ENCODE measurements at regions not wholly inside any gene's neighbourhood (a gene's known extent, or its start where the extent isn't known, plus 50 kb on each side); places are given as distances from the start of the nearest gene placed in this dataset.

DNA sequence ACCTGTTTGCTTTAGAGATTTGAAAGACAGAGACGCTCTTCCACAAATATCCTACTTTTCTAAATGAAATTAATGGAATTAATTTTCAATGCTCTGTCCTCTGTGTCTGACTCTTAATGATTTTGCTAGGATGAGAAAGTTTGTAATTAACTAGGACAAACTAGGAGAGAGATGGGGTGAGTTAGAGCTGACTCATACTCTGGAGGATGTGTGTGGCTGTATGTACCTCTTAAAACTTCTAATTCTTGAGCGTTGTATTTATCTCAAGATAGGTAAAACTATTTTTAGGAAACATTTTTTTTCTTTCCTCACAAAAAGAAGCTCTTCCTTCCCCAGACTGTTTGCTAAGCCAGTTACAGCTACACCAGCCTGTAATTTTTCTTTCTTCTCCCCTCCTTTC is 178.8 kb upstream of the ANKRD30A start:
- Histone ChIP-seq H3K36me3 (ENCODE audit: control insufficient read depth, insufficient read depth, low read length) (no peaks in the 10 kb centered on the region), H3K27me3 (ENCODE audit: control insufficient read depth, insufficient read depth, low read length) (no peaks in the 10 kb centered on the region), H3K4me1 (ENCODE audit: control insufficient read depth, insufficient read depth, low read length) (no peaks in the 10 kb centered on the region), H3K4me3 (ENCODE audit: low read length) (no peak overlapping the region), H3K27ac (ENCODE audit: low read depth, low read length) (no peak overlapping the region), H3K9ac (ENCODE audit: low read length) (no peak overlapping the region)

DNA sequence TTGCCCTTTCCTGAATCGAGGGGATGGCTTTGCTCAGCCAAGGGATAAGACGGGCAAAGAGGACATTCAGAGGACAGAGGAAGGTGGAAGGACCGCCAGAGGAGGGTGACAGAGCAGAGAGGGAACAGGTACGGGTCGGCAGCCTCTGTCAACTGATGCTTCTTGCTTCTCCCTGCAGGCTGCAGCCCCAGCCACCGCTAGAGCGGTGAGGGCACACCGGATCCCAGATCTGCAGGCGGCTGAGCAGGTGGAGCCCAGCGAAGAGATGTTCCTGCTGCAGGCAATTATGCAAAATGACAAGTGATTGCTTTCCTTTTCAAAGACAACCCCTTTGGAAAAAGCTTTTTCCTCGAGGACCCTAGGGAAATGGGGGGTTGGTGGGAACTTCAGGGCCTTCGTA is 181.9 kb upstream of the ANKRD30A start:
- no peak overlapping the region for H3K9ac ChIP-seq (ENCODE audit: low read length)
- no peaks in the 10 kb centered on the region for H3K36me3 ChIP-seq (ENCODE audit: control insufficient read depth, insufficient read depth, low read length)
- H3K27me3 ChIP-seq (ENCODE audit: control insufficient read depth, insufficient read depth, low read length): no peaks in the 10 kb centered on the region
- H3K4me1 ChIP-seq (ENCODE audit: control insufficient read depth, insufficient read depth, low read length): no peaks in the 10 kb centered on the region
- no peak overlapping the region for H3K27ac ChIP-seq (ENCODE audit: low read depth, low read length)
- H3K4me3 ChIP-seq (ENCODE audit: low read length): no peak overlapping the region

DNA sequence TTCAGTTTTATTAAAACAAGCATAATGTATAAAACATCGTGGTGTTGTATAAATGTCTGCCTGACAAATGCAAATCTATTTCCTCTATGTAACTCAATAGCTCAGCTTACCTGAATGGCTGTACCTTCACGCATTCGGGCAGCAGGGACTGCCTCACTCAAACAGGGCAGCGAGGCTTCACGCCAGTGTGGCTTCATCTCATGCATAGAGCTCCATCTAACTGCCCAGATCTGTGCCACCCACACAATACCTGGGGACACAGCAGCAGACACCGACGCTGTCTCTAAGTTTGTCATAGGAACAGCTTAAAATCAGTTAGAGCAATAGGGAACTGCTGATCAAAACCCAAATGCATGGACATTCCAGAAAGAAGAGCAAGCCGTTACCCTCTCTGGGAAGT is 182.8 kb upstream of the ANKRD30A start:
- no peaks in the 10 kb centered on the region for H3K36me3 ChIP-seq (ENCODE audit: control insufficient read depth, insufficient read depth, low read length)
- no peak overlapping the region for H3K4me3 ChIP-seq (ENCODE audit: low read length)
- no peak overlapping the region for H3K27ac ChIP-seq (ENCODE audit: low read depth, low read length)
- H3K27me3 ChIP-seq (ENCODE audit: control insufficient read depth, insufficient read depth, low read length): no peaks in the 10 kb centered on the region
- H3K4me1 ChIP-seq (ENCODE audit: control insufficient read depth, insufficient read depth, low read length): no peaks in the 10 kb centered on the region
- H3K9ac ChIP-seq (ENCODE audit: low read length): no peak overlapping the region

DNA sequence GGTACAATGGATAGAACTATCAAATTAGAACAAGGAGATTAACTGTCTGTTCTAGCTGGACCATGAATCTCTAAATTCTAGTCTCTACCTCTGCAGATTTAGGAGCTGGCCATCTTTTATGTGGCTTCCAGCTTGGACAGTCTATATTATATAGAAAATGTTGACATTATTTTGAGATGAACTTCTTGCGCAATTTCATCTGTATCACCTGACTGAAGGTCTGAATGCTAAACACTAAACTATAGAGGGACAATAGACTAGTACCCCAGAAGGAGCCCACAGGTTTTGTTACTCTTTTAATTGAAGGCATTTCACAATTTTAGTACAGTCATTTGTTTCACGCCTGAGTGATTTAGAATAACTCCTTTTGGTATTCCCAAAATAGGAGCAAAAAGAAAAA is 222.4 kb upstream of the ANKRD30A start:
- Histone ChIP-seq H3K27me3 (ENCODE audit: control insufficient read depth, insufficient read depth, low read length) (no peaks in the 10 kb centered on the region), H3K36me3 (ENCODE audit: control insufficient read depth, insufficient read depth, low read length) (no peaks in the 10 kb centered on the region), H3K27ac (ENCODE audit: low read depth, low read length) (no peak overlapping the region), H3K9ac (ENCODE audit: low read length) (no peak overlapping the region), H3K4me3 (ENCODE audit: low read length) (no peak overlapping the region), H3K4me1 (ENCODE audit: control insufficient read depth, insufficient read depth, low read length) (no peaks in the 10 kb centered on the region)

DNA sequence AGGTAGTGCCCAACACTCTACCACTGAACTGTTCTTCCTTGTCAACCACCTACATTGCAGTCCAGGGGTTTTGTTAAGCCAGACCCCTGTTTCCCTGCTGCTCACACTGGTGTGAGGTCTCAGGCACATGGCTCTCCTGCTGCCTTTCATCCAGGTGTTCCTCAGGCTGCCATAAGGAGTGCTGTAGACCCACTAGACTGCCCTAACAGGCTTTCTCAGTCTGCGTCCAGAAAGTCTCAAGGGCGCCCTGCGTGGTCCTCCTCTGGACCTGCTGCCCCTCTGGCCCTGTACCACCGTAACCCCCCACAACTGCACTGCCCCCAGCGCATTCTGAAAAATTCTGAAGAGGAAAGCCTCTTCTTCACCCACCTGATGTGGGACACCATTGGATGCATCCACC is 225.7 kb upstream of the ANKRD30A start:
- Histone ChIP-seq H3K27ac (ENCODE audit: low read depth, low read length) (no peak overlapping the region), H3K4me1 (ENCODE audit: control insufficient read depth, insufficient read depth, low read length) (no peaks in the 10 kb centered on the region), H3K27me3 (ENCODE audit: control insufficient read depth, insufficient read depth, low read length) (no peaks in the 10 kb centered on the region), H3K4me3 (ENCODE audit: low read length) (no peak overlapping the region), H3K9ac (ENCODE audit: low read length) (no peak overlapping the region), H3K36me3 (ENCODE audit: control insufficient read depth, insufficient read depth, low read length) (no peaks in the 10 kb centered on the region)

DNA sequence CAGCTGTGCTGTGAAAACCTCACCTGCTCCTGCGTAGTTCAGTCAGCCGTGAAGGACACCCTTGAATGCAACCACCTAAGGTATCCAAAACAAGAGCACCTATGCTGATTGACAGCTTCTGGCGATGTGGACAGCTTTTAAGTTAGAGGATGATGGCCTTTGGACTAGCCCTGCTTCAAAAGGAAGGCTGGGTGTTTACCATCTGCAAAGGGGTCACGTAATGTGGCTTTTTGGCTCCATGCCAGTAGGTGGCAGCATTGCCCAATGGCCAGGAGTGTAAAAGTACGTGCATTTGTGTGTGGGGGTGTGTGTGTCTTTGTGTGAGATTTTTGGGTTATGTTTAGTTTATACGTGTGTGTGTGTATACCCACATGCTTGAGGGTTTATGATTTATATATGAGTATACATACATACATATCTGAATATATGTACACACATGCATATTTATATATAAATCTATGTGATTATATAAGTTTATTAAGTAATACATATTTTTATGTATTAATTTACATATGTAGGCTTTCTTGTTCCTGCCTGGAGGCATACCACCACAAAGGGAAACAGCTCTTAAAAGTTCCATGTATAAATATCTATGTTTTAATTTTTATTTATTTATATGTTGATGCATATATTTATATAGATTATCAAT is 236.3 kb upstream of the ANKRD30A start:
- Histone ChIP-seq H3K4me3 (ENCODE audit: low read length) (no peak overlapping the region), H3K4me1 (ENCODE audit: control insufficient read depth, insufficient read depth, low read length) (no peaks in the 10 kb centered on the region), H3K27me3 (ENCODE audit: control insufficient read depth, insufficient read depth, low read length) (no peaks in the 10 kb centered on the region), H3K27ac (ENCODE audit: low read depth, low read length) (no peak overlapping the region), H3K36me3 (ENCODE audit: control insufficient read depth, insufficient read depth, low read length) (no peaks in the 10 kb centered on the region), H3K9ac (ENCODE audit: low read length) (no peak overlapping the region)

DNA sequence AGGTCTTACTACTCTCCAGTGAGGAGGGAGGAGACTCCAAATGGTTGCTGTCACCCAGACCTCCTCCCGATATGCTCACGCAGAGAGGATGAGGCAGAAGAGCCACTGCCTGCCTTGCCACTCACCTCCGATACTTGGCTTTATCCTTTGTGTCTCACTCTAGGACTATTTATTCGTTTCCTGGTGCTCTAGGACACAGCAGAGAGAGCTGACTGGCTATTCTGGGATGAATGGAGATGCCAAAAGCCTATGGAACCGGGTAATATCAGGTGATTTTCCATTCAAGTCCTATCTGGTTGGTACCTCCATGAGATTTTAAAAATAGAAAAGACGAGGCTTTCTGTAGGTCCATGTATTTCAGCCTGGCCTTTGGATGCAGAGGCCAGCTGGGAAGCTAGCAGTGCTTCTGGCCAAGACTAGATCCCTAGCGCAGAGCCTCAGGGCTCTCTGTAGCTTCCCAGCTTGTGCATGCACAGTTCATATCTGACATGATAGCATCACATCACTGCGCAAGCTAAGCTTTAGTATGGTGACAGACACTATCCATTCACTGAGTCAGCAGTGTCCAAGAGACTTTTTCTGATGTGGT is 239.0 kb upstream of the ANKRD30A start:
- no peak overlapping the region for H3K27ac ChIP-seq (ENCODE audit: low read depth, low read length)
- H3K27me3 ChIP-seq (ENCODE audit: control insufficient read depth, insufficient read depth, low read length): no peaks in the 10 kb centered on the region
- H3K4me3 ChIP-seq (ENCODE audit: low read length): no peak overlapping the region
- no peaks in the 10 kb centered on the region for H3K36me3 ChIP-seq (ENCODE audit: control insufficient read depth, insufficient read depth, low read length)
- no peaks in the 10 kb centered on the region for H3K4me1 ChIP-seq (ENCODE audit: control insufficient read depth, insufficient read depth, low read length)
- H3K9ac ChIP-seq (ENCODE audit: low read length): no peak overlapping the region

DNA sequence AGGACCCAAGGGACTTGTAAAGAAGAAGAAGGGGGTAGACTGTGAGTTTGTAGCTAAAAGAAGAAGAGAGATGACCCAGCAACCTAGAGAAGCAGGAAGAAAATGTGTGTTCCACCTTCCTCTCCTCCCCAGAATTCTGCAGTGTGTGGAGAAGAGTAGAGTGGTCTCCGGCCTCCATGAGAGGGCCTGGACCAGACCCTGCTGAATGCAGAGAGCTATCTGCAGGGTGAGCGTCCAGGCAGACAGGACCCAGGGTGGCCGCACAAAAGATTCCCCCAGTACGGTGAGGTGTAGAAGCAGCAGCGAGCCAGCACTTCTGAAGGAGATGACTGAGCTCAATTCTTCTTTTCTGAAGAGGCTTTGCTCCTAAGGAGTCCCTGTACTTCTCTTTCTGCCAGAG is 239.7 kb upstream of the ANKRD30A start:
- no peak overlapping the region for H3K27ac ChIP-seq (ENCODE audit: low read depth, low read length)
- H3K9ac ChIP-seq (ENCODE audit: low read length): no peak overlapping the region
- H3K27me3 ChIP-seq (ENCODE audit: control insufficient read depth, insufficient read depth, low read length): no peaks in the 10 kb centered on the region
- H3K36me3 ChIP-seq (ENCODE audit: control insufficient read depth, insufficient read depth, low read length): no peaks in the 10 kb centered on the region
- H3K4me1 ChIP-seq (ENCODE audit: control insufficient read depth, insufficient read depth, low read length): no peaks in the 10 kb centered on the region
- H3K4me3 ChIP-seq (ENCODE audit: low read length): no peak overlapping the region

DNA sequence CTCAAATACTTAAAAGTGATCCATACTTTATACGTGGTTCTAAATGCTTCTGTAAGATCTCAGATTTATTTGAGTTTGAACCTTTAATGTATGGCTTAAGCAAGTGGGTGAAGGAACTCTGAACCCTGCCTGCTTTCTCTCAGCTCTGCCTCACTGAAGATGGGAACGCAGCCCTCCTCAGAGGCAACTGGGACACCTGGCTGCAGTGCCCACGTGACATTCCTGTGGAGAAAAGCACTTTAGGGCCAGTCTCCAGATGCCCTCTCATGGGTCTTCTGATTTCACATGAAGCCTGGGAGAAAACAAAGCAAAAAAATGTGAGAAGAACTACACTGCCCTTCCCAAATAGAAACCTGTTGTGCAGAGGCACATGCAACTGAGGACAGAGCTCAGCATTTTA is 242.6 kb upstream of the ANKRD30A start:
- Histone ChIP-seq H3K27me3 (ENCODE audit: control insufficient read depth, insufficient read depth, low read length) (no peaks in the 10 kb centered on the region), H3K27ac (ENCODE audit: low read depth, low read length) (no peak overlapping the region), H3K9ac (ENCODE audit: low read length) (no peak overlapping the region)

DNA sequence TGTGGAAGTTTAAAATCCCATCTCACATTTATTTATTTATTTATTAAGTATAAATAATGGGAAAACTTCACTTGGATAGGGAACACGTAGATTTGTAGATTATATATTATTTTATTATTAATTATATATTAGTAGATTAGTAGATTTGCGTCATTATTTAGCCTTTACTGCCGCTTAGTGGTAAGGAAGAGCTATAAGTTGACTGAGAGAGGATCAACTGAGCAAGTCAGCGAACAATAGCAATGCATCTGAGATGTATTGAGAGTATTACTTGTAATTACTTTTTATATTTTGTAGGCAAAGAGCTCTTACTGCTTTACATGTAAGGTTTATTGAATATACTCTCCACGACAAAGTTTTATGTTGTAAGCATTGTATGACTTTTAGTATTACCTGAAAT is 244.5 kb upstream of the ANKRD30A start:
- Histone ChIP-seq H3K4me3 (ENCODE audit: low read length) (no peak overlapping the region), H3K36me3 (ENCODE audit: control insufficient read depth, insufficient read depth, low read length) (no peaks in the 10 kb centered on the region), H3K27me3 (ENCODE audit: control insufficient read depth, insufficient read depth, low read length) (no peaks in the 10 kb centered on the region), H3K9ac (ENCODE audit: low read length) (no peak overlapping the region), H3K27ac (ENCODE audit: low read depth, low read length) (no peak overlapping the region), H3K4me1 (ENCODE audit: control insufficient read depth, insufficient read depth, low read length) (no peaks in the 10 kb centered on the region)

More for the DNA sequence above, 242.6 kb upstream of the ANKRD30A start:
- H3K4me1 ChIP-seq (ENCODE audit: control insufficient read depth, insufficient read depth, low read length): no peaks in the 10 kb centered on the region
- H3K4me3 ChIP-seq (ENCODE audit: low read length): no peak overlapping the region
- H3K36me3 ChIP-seq (ENCODE audit: control insufficient read depth, insufficient read depth, low read length): no peaks in the 10 kb centered on the region

DNA sequence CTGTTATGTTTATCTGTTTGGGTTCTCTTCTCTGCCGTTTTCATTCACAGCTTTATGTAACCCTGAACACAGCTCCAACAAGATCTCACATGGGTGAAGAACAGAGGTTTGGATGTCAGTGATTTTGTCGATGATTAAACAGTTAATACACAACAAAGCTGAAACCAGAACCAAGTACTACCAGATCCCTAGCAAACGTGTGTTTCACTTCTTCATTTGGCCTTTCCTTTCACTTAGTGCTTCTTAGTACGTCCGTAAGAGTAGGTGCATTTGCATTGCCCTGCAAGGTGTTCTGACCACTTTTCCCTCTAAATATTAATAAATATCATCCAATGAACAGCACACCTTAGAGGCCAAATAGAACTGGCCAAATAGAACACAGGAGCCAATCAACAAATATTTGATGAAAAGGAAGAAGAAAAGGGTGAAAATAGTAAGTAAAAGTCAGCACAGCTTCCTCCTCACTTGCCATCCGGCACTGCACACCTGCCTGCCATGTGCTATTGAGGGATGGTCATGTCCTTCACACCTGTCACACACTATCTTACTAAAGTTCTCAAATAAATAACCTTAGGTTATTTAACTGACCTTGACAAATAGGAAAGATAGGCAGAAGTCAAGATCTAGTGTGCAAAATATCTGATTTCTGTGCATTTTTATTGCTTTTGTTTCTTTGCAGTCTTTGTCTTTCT is 252.6 kb upstream of the ANKRD30A start:
- no peak overlapping the region for H3K9ac ChIP-seq (ENCODE audit: low read length)
- H3K27me3 ChIP-seq (ENCODE audit: control insufficient read depth, insufficient read depth, low read length): no peaks in the 10 kb centered on the region
- no peak overlapping the region for H3K4me3 ChIP-seq (ENCODE audit: low read length)
- no peaks in the 10 kb centered on the region for H3K4me1 ChIP-seq (ENCODE audit: control insufficient read depth, insufficient read depth, low read length)
- no peaks in the 10 kb centered on the region for H3K36me3 ChIP-seq (ENCODE audit: control insufficient read depth, insufficient read depth, low read length)
- no peak overlapping the region for H3K27ac ChIP-seq (ENCODE audit: low read depth, low read length)

DNA sequence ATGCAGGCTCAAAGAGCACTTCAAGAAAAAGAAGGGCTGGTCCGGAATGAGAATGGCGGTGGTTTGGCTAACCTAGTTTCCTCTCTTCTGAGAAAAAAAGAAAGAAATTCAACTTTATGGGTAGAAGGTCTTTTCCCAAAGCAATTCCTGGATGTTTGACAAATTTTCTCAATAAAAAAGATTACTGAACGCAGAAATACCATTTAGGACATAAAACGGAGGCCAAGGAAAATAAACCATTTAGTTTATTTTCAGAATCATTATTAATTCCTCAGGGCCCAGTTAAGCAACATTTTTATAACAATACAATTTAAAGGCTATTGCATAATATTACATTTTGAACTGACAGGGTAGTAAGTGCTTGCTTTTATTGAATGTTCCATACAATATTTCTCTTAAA is 284.6 kb upstream of the ANKRD30A start:
- Histone ChIP-seq H3K4me3 (ENCODE audit: low read length) (no peak overlapping the region), H3K27ac (ENCODE audit: low read depth, low read length) (no peak overlapping the region), H3K36me3 (ENCODE audit: control insufficient read depth, insufficient read depth, low read length) (no peaks in the 10 kb centered on the region), H3K9ac (ENCODE audit: low read length) (no peak overlapping the region), H3K4me1 (ENCODE audit: control insufficient read depth, insufficient read depth, low read length) (no peaks in the 10 kb centered on the region), H3K27me3 (ENCODE audit: control insufficient read depth, insufficient read depth, low read length) (no peaks in the 10 kb centered on the region)

DNA sequence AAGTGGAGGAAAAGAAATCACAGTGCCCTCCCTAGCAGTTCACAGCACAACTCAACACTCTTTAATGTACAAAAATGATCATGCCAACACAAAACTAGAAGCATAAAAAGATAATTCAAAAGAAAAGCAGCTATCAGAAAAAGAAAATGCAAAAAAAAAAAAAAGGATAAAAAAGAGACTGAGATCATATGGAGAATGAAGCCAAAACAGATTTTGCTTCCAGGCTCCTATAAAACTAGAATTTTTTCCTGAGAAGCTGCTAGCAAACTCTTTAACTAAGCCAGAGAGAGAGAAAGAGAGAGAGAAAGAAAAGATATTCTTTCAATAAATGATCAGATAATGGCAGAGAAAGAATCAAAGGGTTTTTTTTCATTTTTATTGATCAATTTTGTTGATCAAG is 288.0 kb upstream of the ANKRD30A start:
- Histone ChIP-seq H3K27me3 (ENCODE audit: control insufficient read depth, insufficient read depth, low read length) (no peaks in the 10 kb centered on the region), H3K4me1 (ENCODE audit: control insufficient read depth, insufficient read depth, low read length) (no peaks in the 10 kb centered on the region), H3K27ac (ENCODE audit: low read depth, low read length) (no peak overlapping the region), H3K4me3 (ENCODE audit: low read length) (no peak overlapping the region), H3K36me3 (ENCODE audit: control insufficient read depth, insufficient read depth, low read length) (no peaks in the 10 kb centered on the region), H3K9ac (ENCODE audit: low read length) (no peak overlapping the region)

Data from rectal smooth muscle tissue (tissue), 1 donor.